Ovary (tissue), 3 donors: ENCODE measurements at regions not wholly inside any gene's neighbourhood (a gene's known extent, or its start where the extent isn't known, plus 50 kb on each side); places are given as distances from the start of the nearest gene placed in this dataset.

ENCODE experiments used
- CTCF ChIP-seq, 3 donors: fragments of 450-650 bp in 2 of 3; fragments of 200-600 bp in 1 of 3; IDR thresholded peaks; one replicate each; pipeline versions ENCODE4 v1.5.1 to v1.8.0; 2016 to 2022; ENCODE audit warnings: antibody characterized with exemption in 3 of 3, mild to moderate bottlenecking in 1 of 3
- EP300 ChIP-seq: sonication (generic); formaldehyde crosslinking; IDR thresholded peaks from one replicate; pipeline ENCODE4 v1.6.1; 2017; ENCODE audit warnings: antibody characterized with exemption
- POLR2A ChIP-seq: fragments of 450-650 bp; IDR thresholded peaks from one replicate; pipeline ENCODE4 v1.6.1; 2017; ENCODE audit warnings: antibody characterized with exemption, mild to moderate bottlenecking, moderate library complexity
- donor health status: DM: no; HTN: no; CAD: no.

GRCh38 chr2:136693966-136694365 lies 71.4 kb upstream of the THSD7B start:
- no peak for TF ChIP-seq CTCF (IDR thresholded peaks at IDR 0.05)
- TF ChIP-seq POLR2A, result no peak
- no peak for TF ChIP-seq EP300
